Tibial nerve (tissue), 4 donors: ENCODE measurements at regions not wholly inside any gene's neighbourhood (a gene's known extent, or its start where the extent isn't known, plus 50 kb on each side); places are given as distances from the start of the nearest gene placed in this dataset.
A peak's percentile ranks its signal among the peaks of the same experiment; 100 is the strongest.

Experiments used
- DNase-seq, 2 donors: peaks; one replicate each; pipeline ENCODE4 v3.0.0-alpha.2; 2019; ENCODE audit warnings: low spot score in 2 of 2
- H3K27ac ChIP-seq, 4 donors: fragments of 200-600 bp; sonication (generic) in 3 of 4; one replicate each; pipeline ENCODE4 v1.5.1; 2017 to 2019; ENCODE audit warnings: mild to moderate bottlenecking in 1 of 4
- H3K27me3 ChIP-seq, 2 donors: fragments of 200-600 bp; sonication (generic) in 1 of 2; one replicate each; pipeline versions ENCODE4 v1.5.1 to v1.6.0; 2017 to 2019
- H3K36me3 ChIP-seq, 3 donors: fragments of 200-600 bp; sonication (generic); one replicate each; pipeline ENCODE4 v1.5.1; 2018 to 2019
- H3K4me1 ChIP-seq, 4 donors: fragments of 200-600 bp; sonication (generic) in 3 of 4; one replicate each; pipeline ENCODE4 v1.5.1; 2017 to 2019
- H3K4me3 ChIP-seq, 4 donors: fragments of 200-600 bp; sonication (generic) in 3 of 4; one replicate each; pipeline ENCODE4 v1.5.1; 2017 to 2019; ENCODE audit warnings: mild to moderate bottlenecking in 1 of 4, moderate library complexity in 1 of 4
- H3K9me3 ChIP-seq, 4 donors: fragments of 200-600 bp; sonication (generic) in 3 of 4; one replicate each; pipeline ENCODE4 v1.5.1; 2017 to 2019
- CTCF ChIP-seq, 5 experiments: fragments of 200-600 bp in 3 of 5; fragments of 450-650 bp in 2 of 5; sonication (generic) in 3 of 5; IDR thresholded peaks; one replicate each; pipeline ENCODE4 v1.5.1; 2016 to 2019; ENCODE audit warnings: antibody characterized with exemption in 5 of 5, mild to moderate bottlenecking in 3 of 5, moderate library complexity in 2 of 5
- EP300 ChIP-seq, 2 donors: sonication (generic); formaldehyde crosslinking; IDR thresholded peaks; one replicate each; pipeline ENCODE4 v1.6.1; 2017; ENCODE audit warnings: antibody characterized with exemption in 2 of 2, mild to moderate bottlenecking in 1 of 2
- POLR2A ChIP-seq, 2 donors: fragments of 450-650 bp; IDR thresholded peaks; one replicate each; pipeline ENCODE4 v1.6.1; 2017; ENCODE audit warnings: antibody characterized with exemption in 2 of 2, mild to moderate bottlenecking in 2 of 2, moderate library complexity in 2 of 2
- WGBS, 2 donors: methylation state at CpG; one replicate each; pipeline ENCODE4 v1.1.5; 2018; 5-methylcytosine and 5-hydroxymethylcytosine counted together

- no peaks in the 10 kb centered on the region for H3K36me3 ChIP-seq
- TF ChIP-seq POLR2A (IDR thresholded peaks at IDR 0.05) (no peak), CTCF (IDR thresholded peaks at IDR 0.05) (peak; percentile 54 to 73 (median 65)), EP300 (IDR thresholded peaks at IDR 0.05) (peak; percentile 79 to 82)
- H3K4me3 ChIP-seq, result peak overlapping the region in 2 of 4 donors; percentile 25 to 29
- DNase-seq, result peak; percentile 20 to 79
- WGBS, 2 donors, result 19 to 22% methylated on average over 7 of the region's 7 CpGs
- peaks cover 0 to 28% (median 4%) of the 10 kb centered on the region in 4 donors for H3K4me1 ChIP-seq
- no peaks in the 10 kb centered on the region for H3K9me3 ChIP-seq
- H3K27ac ChIP-seq, result peak overlapping the region in 1 of 4 donors; percentile 51
- no peaks in the 10 kb centered on the region for H3K27me3 ChIP-seq
Observed at GRCh38 chr11:86193297-86194095, 51.1 kb upstream of the EED start.

GRCh38 chr11:86192519-86193257, 51.9 kb upstream of the EED start:
- Histone ChIP-seq H3K27ac (peak overlapping the region in 3 of 4 donors; percentile 2 to 51 (median 6)), H3K36me3 (no peaks in the 10 kb centered on the region), H3K4me3 (no peak overlapping the region), H3K27me3 (no peaks in the 10 kb centered on the region), H3K4me1 (peaks cover 0 to 28% (median 4%) of the 10 kb centered on the region in 4 donors), H3K9me3 (no peaks in the 10 kb centered on the region)
- 36 to 72% methylated on average over 1 of the region's 1 CpG for WGBS, 2 donors
- no peak for DNase-seq
- TF ChIP-seq CTCF (IDR thresholded peaks at IDR 0.05), result no peak
- TF ChIP-seq EP300 (IDR thresholded peaks at IDR 0.05), result no peak

- H3K9me3 ChIP-seq, result no peaks in the 10 kb centered on the region
- no peaks in the 10 kb centered on the region for H3K36me3 ChIP-seq
- H3K27ac ChIP-seq, result no peak overlapping the region
- H3K4me1 ChIP-seq, result peaks cover 0 to 27% (median 4%) of the 10 kb centered on the region in 4 donors
- no peak for DNase-seq
- 94 to 96% methylated on average over 1 of the region's 1 CpG for WGBS, 2 donors
- H3K4me3 ChIP-seq, result no peak overlapping the region
- no peaks in the 10 kb centered on the region for H3K27me3 ChIP-seq
- TF ChIP-seq EP300 (IDR thresholded peaks at IDR 0.05), result no peak
- no peak for TF ChIP-seq POLR2A (IDR thresholded peaks at IDR 0.05)
- no peak for TF ChIP-seq CTCF (IDR thresholded peaks at IDR 0.05)
Observed at GRCh38 chr11:86191874-86192273, 52.7 kb upstream of the EED start.

GRCh38 chr11:86187027-86187426, 57.5 kb upstream of the EED start:
- H3K9me3 ChIP-seq, result no peaks in the 10 kb centered on the region
- DNase-seq, result no peak
- 86% methylated on average over 2 of the region's 2 CpGs for WGBS, 2 donors
- H3K27me3 ChIP-seq, result no peaks in the 10 kb centered on the region
- no peaks in the 10 kb centered on the region for H3K36me3 ChIP-seq
- peaks cover 0 to 17% (median 4%) of the 10 kb centered on the region in 4 donors for H3K4me1 ChIP-seq
- TF ChIP-seq POLR2A (IDR thresholded peaks at IDR 0.05) (no peak), EP300 (IDR thresholded peaks at IDR 0.05) (no peak), CTCF (IDR thresholded peaks at IDR 0.05) (no peak)
- peak overlapping the region in 1 of 4 donors; percentile 14 for H3K27ac ChIP-seq
- H3K4me3 ChIP-seq, result no peak overlapping the region

DNA sequence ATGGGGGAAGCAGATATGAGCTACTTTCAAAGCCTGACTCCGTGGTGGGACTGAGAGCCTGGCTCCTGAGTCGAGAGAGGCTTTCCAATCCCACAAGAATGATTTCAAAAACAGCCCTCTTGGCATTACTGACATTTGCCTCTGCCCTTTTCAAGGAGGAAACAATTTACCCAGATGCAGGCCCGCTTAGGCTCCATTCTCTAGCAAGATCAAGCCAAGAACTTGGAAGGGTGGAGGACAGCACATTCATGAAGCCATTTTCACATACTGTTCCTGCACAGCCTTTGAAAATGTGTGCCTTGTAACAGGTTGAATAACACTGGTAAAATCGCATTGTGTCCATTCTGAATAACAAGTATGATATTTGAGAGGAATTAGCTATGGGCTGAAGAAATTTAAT, 58.2 kb upstream of the EED start:
- peak overlapping the region in 2 of 4 donors; percentile 14 to 52 for H3K27ac ChIP-seq
- DNase-seq, result no peak
- WGBS, 2 donors, result 54 to 71% methylated on average over 4 of the region's 4 CpGs
- H3K36me3 ChIP-seq, result no peaks in the 10 kb centered on the region
- peaks cover 0 to 15% (median 4%) of the 10 kb centered on the region in 4 donors for H3K4me1 ChIP-seq
- H3K9me3 ChIP-seq, result no peaks in the 10 kb centered on the region
- TF ChIP-seq CTCF (IDR thresholded peaks at IDR 0.05) (no peak), EP300 (IDR thresholded peaks at IDR 0.05) (no peak), POLR2A (IDR thresholded peaks at IDR 0.05) (no peak)
- no peaks in the 10 kb centered on the region for H3K27me3 ChIP-seq
- no peak overlapping the region for H3K4me3 ChIP-seq
